DMS 273 treated with DMSO at 0.1 percent for 48 hours (cell line): ENCODE measurements at regions not wholly inside any gene's neighbourhood (a gene's known extent, or its start where the extent isn't known, plus 50 kb on each side); places are given as distances from the start of the nearest gene placed in this dataset.
A peak's percentile ranks its signal among the peaks of the same experiment; 100 is the strongest.

ENCODE experiments used
- DNase-seq: peaks from one replicate; lab custom pipeline; 2025; lab: John Stamatoyannopoulos, UW

GRCh38 chr9:108607607-108608006, 248.2 kb downstream of the ACTL7B start:
- DNase-seq: no peak

GRCh38 chr9:108606401-108606800, 249.4 kb downstream of the ACTL7B start:
- DNase-seq: no peak

GRCh38 chr9:108603141-108603540, 252.6 kb downstream of the ACTL7B start:
- no peak for DNase-seq

GRCh38 chr9:108600896-108601295, 254.9 kb downstream of the ACTL7B start:
- DNase-seq: no peak

GRCh38 chr9:108599571-108599970, 256.2 kb downstream of the ACTL7B start:
- DNase-seq: no peak

GRCh38 chr9:108591121-108591520, 264.7 kb downstream of the ACTL7B start:
- DNase-seq: no peak

GRCh38 chr9:108588246-108588645, 267.5 kb downstream of the ACTL7B start:
- no peak for DNase-seq

GRCh38 chr9:108586471-108587139, 269.2 kb downstream of the ACTL7B start:
- no peak for DNase-seq

- no peak for DNase-seq
These were observed 270.9 kb downstream of the ACTL7B start for GRCh38 chr9:108584860-108585259.

GRCh38 chr9:108582726-108583125, 273.1 kb downstream of the ACTL7B start:
- no peak for DNase-seq

- DNase-seq: no peak
These were observed 275.9 kb downstream of the ACTL7B start for GRCh38 chr9:108579757-108580439.

- no peak for DNase-seq
These were observed 280.5 kb downstream of the ACTL7B start for GRCh38 chr9:108575276-108575675.

GRCh38 chr9:108569624-108570023, 286.2 kb downstream of the ACTL7B start:
- no peak for DNase-seq

GRCh38 chr9:108568093-108568492, 287.7 kb downstream of the ACTL7B start:
- no peak for DNase-seq

- no peak for DNase-seq
These were observed 288.2 kb downstream of the ACTL7B start for GRCh38 chr9:108567571-108567970.

GRCh38 chr9:108565651-108566378, 290.0 kb downstream of the ACTL7B start:
- DNase-seq: peak; percentile 44

GRCh38 chr9:108562176-108562575, 293.6 kb downstream of the ACTL7B start:
- no peak for DNase-seq

- DNase-seq: no peak
These were observed 296.4 kb downstream of the ACTL7B start for GRCh38 chr9:108559432-108559831.

- DNase-seq: no peak
These were observed 301.0 kb downstream of the ACTL7B start for GRCh38 chr9:108554831-108555230.

- DNase-seq: no peak
These were observed 302.6 kb downstream of the ACTL7B start for GRCh38 chr9:108553111-108553635.

GRCh38 chr9:108552459-108553040, 303.2 kb downstream of the ACTL7B start:
- no peak for DNase-seq

GRCh38 chr9:108551030-108551841, 304.6 kb downstream of the ACTL7B start:
- DNase-seq: no peak
